Activated CD8-positive, alpha-beta T cell treated with anti-CD3 and anti-CD28 coated beads for 36 hours (primary cell): ENCODE measurements at regions not wholly inside any gene's neighbourhood (a gene's known extent, or its start where the extent isn't known, plus 50 kb on each side); places are given as distances from the start of the nearest gene placed in this dataset.

Experiments
- ATAC-seq: fragments of 200-7000 bp; cut with Tn5 transposase; one replicate; pipeline ENCODE4 v1.10.0; 2021; ENCODE audit warnings: mild to moderate bottlenecking, moderate library complexity
- CTCF ChIA-PET: fragments of 350-600 bp; sonication (Branson Sonifier 250); formaldehyde crosslinking; loops from one replicate; lab custom pipeline; 2021; ENCODE audit warnings: antibody characterized with exemption; lab: Charles Lee
- POLR2A ChIA-PET: fragments of 350-600 bp; sonication (Branson Sonifier 250); formaldehyde crosslinking; loops from one replicate; lab custom pipeline; 2021; ENCODE audit warnings: antibody characterized with exemption; lab: Charles Lee
- DNase-seq: peaks from one replicate; pipeline ENCODE4 v3.0.0-alpha.2; 2020
- H3K27ac Mint-ChIP-seq: one replicate; pipeline ENCODE4 v1.8.0; 2021; ENCODE audit warnings: mild to moderate bottlenecking, mixed read lengths
- H3K27me3 Mint-ChIP-seq: one replicate; pipeline ENCODE4 v1.8.0; 2021; ENCODE audit warnings: mixed read lengths
- H3K36me3 Mint-ChIP-seq: one replicate; pipeline ENCODE4 v1.8.0; 2021; ENCODE audit warnings: low read depth, mixed read lengths
- H3K4me1 Mint-ChIP-seq: one replicate; pipeline ENCODE4 v1.8.0; 2021; ENCODE audit warnings: low read depth, mixed read lengths
- H3K4me3 Mint-ChIP-seq: one replicate; pipeline ENCODE4 v1.8.0; 2021; ENCODE audit warnings: mild to moderate bottlenecking, moderate library complexity, mixed read lengths
- H3K9me3 Mint-ChIP-seq: one replicate; pipeline ENCODE4 v1.8.0; 2021; ENCODE audit warnings: mixed read lengths
- intact Hi-C: fragments of 100-400 bp; cut with micrococcal nuclease; formaldehyde crosslinking; loops from one replicate; pipeline ENCODE4 v1.10.0; 2022
- TF ChIP-seq, protein P1 (sequence below): fragments of 200-600 bp; IDR thresholded peaks from one replicate; pipeline ENCODE4 v1.8.0; 2022; ENCODE audit warnings: antibody characterized with exemption, mild to moderate bottlenecking

DNA sequence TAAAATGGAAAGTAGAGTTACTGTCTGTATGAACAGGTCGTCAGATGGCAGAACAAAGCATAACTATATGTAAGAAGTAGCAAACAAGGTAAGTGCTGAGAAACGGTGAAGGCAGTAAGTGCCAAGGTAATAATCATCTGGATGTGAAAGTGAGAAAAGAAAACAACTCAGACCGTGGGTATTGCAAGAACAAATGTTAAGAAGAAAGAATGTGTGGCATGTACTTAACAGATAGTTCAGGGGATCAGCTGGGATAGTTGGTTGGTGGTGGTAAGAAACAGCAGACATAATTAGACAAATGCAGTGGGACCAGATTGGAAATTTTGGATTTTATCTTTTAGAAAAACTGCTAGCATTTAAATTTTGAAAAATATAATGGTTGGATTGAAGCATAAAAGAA lies 375.8 kb upstream of the NXPH2 start:
- Mint-ChIP-seq H3K27me3 (no peaks in the 10 kb centered on the region), H3K4me3 (no peak overlapping the region), H3K4me1 (no peaks in the 10 kb centered on the region), H3K27ac (no peak overlapping the region), H3K9me3 (peaks cover 7% of the 10 kb centered on the region), H3K36me3 (no peaks in the 10 kb centered on the region)
- ATAC-seq (no peak), DNase-seq (no peak)
- ChIA-PET CTCF (no interaction called here), POLR2A (no interaction called here)
- TF ChIP-seq, protein P1, sequence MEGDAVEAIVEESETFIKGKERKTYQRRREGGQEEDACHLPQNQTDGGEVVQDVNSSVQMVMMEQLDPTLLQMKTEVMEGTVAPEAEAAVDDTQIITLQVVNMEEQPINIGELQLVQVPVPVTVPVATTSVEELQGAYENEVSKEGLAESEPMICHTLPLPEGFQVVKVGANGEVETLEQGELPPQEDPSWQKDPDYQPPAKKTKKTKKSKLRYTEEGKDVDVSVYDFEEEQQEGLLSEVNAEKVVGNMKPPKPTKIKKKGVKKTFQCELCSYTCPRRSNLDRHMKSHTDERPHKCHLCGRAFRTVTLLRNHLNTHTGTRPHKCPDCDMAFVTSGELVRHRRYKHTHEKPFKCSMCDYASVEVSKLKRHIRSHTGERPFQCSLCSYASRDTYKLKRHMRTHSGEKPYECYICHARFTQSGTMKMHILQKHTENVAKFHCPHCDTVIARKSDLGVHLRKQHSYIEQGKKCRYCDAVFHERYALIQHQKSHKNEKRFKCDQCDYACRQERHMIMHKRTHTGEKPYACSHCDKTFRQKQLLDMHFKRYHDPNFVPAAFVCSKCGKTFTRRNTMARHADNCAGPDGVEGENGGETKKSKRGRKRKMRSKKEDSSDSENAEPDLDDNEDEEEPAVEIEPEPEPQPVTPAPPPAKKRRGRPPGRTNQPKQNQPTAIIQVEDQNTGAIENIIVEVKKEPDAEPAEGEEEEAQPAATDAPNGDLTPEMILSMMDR = no peak
- intact Hi-C loops = no loop called here

DNA sequence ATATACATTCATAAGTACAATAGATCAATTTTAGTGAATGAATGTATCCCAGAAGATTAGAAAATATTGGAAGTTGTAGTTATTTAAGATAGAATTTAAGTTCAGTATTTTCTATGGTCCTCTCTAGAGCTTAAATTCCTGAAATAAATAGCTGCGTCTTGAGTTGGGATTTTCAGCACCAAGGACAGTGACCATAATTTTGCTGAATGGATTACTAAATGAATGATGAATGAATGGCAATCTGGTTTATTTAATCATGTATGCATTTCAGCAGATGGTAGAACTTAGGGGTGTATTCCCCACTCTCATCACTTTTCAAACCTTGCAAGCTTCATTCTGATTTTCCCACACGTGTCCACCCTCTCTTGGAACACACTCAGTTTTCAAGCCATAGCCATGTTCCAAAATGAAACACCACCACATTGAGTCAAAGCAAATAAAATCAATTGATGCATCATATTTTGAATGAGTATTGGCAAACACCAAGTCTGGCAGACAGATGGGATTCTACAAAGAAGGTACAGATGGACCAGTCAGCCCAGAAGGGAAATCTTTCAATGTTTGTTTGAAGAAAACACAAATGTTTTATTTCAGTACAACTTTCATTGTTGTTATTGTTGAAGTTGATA lies 362.2 kb upstream of the NXPH2 start:
- intact Hi-C loops = no loop called here

DNA sequence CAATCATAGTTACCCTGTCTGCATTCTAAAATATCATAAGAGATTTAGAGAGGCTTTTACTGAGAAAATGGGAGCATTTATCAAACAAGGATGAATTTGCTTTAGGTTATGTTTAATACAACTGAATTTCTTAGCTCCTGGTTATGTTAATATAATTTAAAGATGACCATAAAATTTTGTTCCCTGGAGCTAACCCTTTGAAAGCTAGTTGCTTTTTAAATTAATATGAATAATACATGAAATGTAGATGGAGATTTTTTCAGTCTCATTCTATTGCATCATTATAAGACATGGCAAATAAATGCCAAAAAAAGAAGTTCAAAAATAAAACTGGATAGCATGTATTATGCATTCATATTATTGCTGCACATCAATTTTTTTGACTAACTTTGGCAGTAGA lies 344.1 kb upstream of the NXPH2 start:
- POLR2A ChIA-PET = no interaction called here
- Mint-ChIP-seq H3K27me3 (no peaks in the 10 kb centered on the region), H3K9me3 (peaks cover 6% of the 10 kb centered on the region), H3K4me3 (no peak overlapping the region), H3K27ac (no peak overlapping the region), H3K4me1 (no peaks in the 10 kb centered on the region), H3K36me3 (no peaks in the 10 kb centered on the region)
- intact Hi-C loops = no loop called here
- CTCF ChIA-PET = no interaction called here
- no peak for DNase-seq
- no peak for ATAC-seq
- TF ChIP-seq, protein P1 = no peak

More for the DNA sequence above, 362.2 kb upstream of the NXPH2 start:
- H3K27ac Mint-ChIP-seq = no peak overlapping the region
- H3K36me3 Mint-ChIP-seq = no peaks in the 10 kb centered on the region
- ChIA-PET POLR2A (no interaction called here), CTCF (no interaction called here)
- peaks cover 13% of the 10 kb centered on the region for H3K9me3 Mint-ChIP-seq
- no peaks in the 10 kb centered on the region for H3K27me3 Mint-ChIP-seq
- TF ChIP-seq, protein P1 = no peak
- H3K4me1 Mint-ChIP-seq = no peaks in the 10 kb centered on the region
- no peak overlapping the region for H3K4me3 Mint-ChIP-seq
- no peak for DNase-seq
- no peak for ATAC-seq

DNA sequence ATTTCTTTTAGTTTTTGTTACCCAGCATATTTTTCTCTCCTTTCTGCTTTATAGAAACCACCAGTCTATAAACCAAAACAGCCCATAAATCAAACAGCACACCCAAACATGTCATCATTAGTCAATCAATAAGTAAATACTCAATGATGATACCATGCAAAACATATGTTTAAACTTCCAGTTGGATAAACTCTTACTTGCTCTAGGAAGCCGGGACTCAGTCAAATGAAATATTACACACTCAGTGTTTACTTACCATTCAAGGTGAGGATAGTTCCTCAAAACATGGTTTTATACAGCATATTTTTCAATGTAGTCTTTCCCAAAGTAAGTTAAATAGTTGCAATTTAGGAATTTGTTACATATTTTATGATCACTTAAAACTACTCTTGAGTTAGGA lies 343.6 kb upstream of the NXPH2 start:
- CTCF ChIA-PET = no interaction called here
- intact Hi-C loops = no loop called here

DNA sequence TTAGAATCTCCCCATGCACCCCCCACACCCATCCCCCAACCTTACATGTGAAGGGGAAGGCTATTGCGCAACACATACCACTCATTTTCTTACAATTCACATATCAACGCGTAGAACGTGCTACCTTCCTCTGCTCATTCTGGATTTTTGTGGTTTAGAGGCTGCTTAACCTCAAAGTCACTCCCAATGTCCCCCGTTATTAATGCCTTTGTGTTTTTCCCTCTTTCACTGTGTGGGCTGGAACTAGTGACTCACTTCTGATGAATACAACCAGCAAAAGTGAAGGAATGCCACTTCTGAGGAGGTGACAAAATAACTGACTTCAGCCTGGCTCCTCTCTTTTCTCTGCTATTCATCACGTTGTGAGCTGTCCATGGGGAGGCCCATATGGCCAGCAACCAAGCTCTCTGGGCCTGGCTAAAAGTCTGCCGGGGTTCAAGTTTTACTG lies 342.5 kb upstream of the NXPH2 start:
- H3K4me1 Mint-ChIP-seq = no peaks in the 10 kb centered on the region
- intact Hi-C loops = no loop called here
- H3K27me3 Mint-ChIP-seq = no peaks in the 10 kb centered on the region
- no peak for ATAC-seq
- H3K4me3 Mint-ChIP-seq = no peak overlapping the region
- ChIA-PET POLR2A (no interaction called here), CTCF (no interaction called here)
- H3K36me3 Mint-ChIP-seq = no peaks in the 10 kb centered on the region
- DNase-seq = no peak
- H3K9me3 Mint-ChIP-seq = peaks cover 6% of the 10 kb centered on the region
- TF ChIP-seq, protein P1 = no peak
- no peak overlapping the region for H3K27ac Mint-ChIP-seq

More for the DNA sequence above, 343.6 kb upstream of the NXPH2 start:
- no peak for DNase-seq
- H3K36me3 Mint-ChIP-seq = no peaks in the 10 kb centered on the region
- POLR2A ChIA-PET = no interaction called here
- peaks cover 6% of the 10 kb centered on the region for H3K9me3 Mint-ChIP-seq
- no peak for ATAC-seq
- H3K27ac Mint-ChIP-seq = no peak overlapping the region
- TF ChIP-seq, protein P1 = no peak
- no peaks in the 10 kb centered on the region for H3K27me3 Mint-ChIP-seq
- no peaks in the 10 kb centered on the region for H3K4me1 Mint-ChIP-seq
- H3K4me3 Mint-ChIP-seq = no peak overlapping the region
